ENCODE measurements at regions not wholly inside any gene's neighbourhood (a gene's known extent, or its start where the extent isn't known, plus 50 kb on each side); places are given as distances from the start of the nearest gene placed in this dataset.

GRCh38 chr2:4965556-4966320, 726.4 kb upstream of the SOX11 start:
- no peak for TF ChIP-seq CTCF (IDR thresholded peaks at IDR 0.05)
- no peak for TF ChIP-seq EZH2 (IDR thresholded peaks at IDR 0.05)

All from neural progenitor cell (in vitro differentiated cells).